ENCODE measurements at regions not wholly inside any gene's neighbourhood (a gene's known extent, or its start where the extent isn't known, plus 50 kb on each side); places are given as distances from the start of the nearest gene placed in this dataset.

GRCh38 chrX:150038315-150038714, 100.0 kb upstream of the EOLA2 start:
- Histone ChIP-seq H2BK12ac (ENCODE audit: low read length in 2 of 2) (no peak overlapping the region), H3K9ac (ENCODE audit: low read length) (no peak overlapping the region), H3K4me2 (ENCODE audit: low read length, poor library complexity, severe bottlenecking) (no peak overlapping the region), H3K14ac (ENCODE audit: low read length in 2 of 2) (no peak overlapping the region), H2BK15ac (ENCODE audit: low read depth, poor library complexity, severe bottlenecking) (no peak overlapping the region), H4K91ac (ENCODE audit: low read length) (no peak overlapping the region), H2BK120ac (ENCODE audit: low read depth, low read length) (no peak overlapping the region), H3K36me3 (ENCODE audit: control insufficient read depth in 1 of 2, insufficient read depth in 2 of 2, low read depth in 1 of 2, low read length in 2 of 2) (no peaks in the 10 kb centered on the region), H3K79me1 (replicated peaks; ENCODE audit: low read length, poor library complexity, severe bottlenecking) (no peaks in the 10 kb centered on the region), H3K4me1 (ENCODE audit: control insufficient read depth, insufficient read depth, low read depth, low read length) (no peaks in the 10 kb centered on the region), H4K8ac (ENCODE audit: low read length) (no peak overlapping the region), H3K27ac (ENCODE audit: low read length, poor library complexity, severe bottlenecking) (peak overlapping the region; percentile 69), H3K4me3 (ENCODE audit: insufficient read depth in 1 of 2, low read depth in 1 of 2, low read length in 2 of 2) (no peak overlapping the region), H3K9me3 (ENCODE audit: control insufficient read depth, low read length) (peaks cover 20% of the 10 kb centered on the region), H2AFZ (ENCODE audit: low read depth, low read length) (no peak overlapping the region), H2AK5ac (ENCODE audit: low read length, severe bottlenecking) (no peak overlapping the region), H2BK5ac (ENCODE audit: low read depth, low read length, poor library complexity, severe bottlenecking) (no peak overlapping the region), H3K4ac (ENCODE audit: low read depth in 1 of 2, low read length in 2 of 2) (no peak overlapping the region), H3K23ac (ENCODE audit: low read length in 2 of 2) (no peak overlapping the region), H3K18ac (ENCODE audit: low read depth in 1 of 2, low read length in 2 of 2) (peak overlapping the region in 1 of 2 experiments; percentile 12), H3K27me3 (ENCODE audit: control insufficient read depth in 1 of 2, insufficient read depth in 1 of 2, low read length in 2 of 2) (no peaks in the 10 kb centered on the region)
- DNase-seq, result peak; percentile 23
- 29% methylated on average over 2 of the region's 3 CpGs for WGBS

- DNase-seq, result peak; percentile 39
- H3K4ac ChIP-seq (ENCODE audit: low read depth in 1 of 2, low read length in 2 of 2), result no peak overlapping the region
- no peak overlapping the region for H2AK5ac ChIP-seq (ENCODE audit: low read length, severe bottlenecking)
- no peak overlapping the region for H2BK15ac ChIP-seq (ENCODE audit: low read depth, poor library complexity, severe bottlenecking)
- H2BK12ac ChIP-seq (ENCODE audit: low read length in 2 of 2), result no peak overlapping the region
- no peaks in the 10 kb centered on the region for H3K4me1 ChIP-seq (ENCODE audit: control insufficient read depth, insufficient read depth, low read depth, low read length)
- 0% methylated on average over 1 of the region's 1 CpG for WGBS
- H2AFZ ChIP-seq (ENCODE audit: low read depth, low read length), result no peak overlapping the region
- no peak overlapping the region for H4K8ac ChIP-seq (ENCODE audit: low read length)
- no peak overlapping the region for H3K14ac ChIP-seq (ENCODE audit: low read length in 2 of 2)
- no peak overlapping the region for H3K18ac ChIP-seq (ENCODE audit: low read depth in 1 of 2, low read length in 2 of 2)
- H3K23ac ChIP-seq (ENCODE audit: low read length in 2 of 2), result no peak overlapping the region
- no peaks in the 10 kb centered on the region for H3K36me3 ChIP-seq (ENCODE audit: control insufficient read depth in 1 of 2, insufficient read depth in 2 of 2, low read depth in 1 of 2, low read length in 2 of 2)
- no peaks in the 10 kb centered on the region for H3K79me1 ChIP-seq (replicated peaks; ENCODE audit: low read length, poor library complexity, severe bottlenecking)
- H2BK120ac ChIP-seq (ENCODE audit: low read depth, low read length), result no peak overlapping the region
- H2BK5ac ChIP-seq (ENCODE audit: low read depth, low read length, poor library complexity, severe bottlenecking), result no peak overlapping the region
- no peak overlapping the region for H4K91ac ChIP-seq (ENCODE audit: low read length)
- no peak overlapping the region for H3K4me3 ChIP-seq (ENCODE audit: insufficient read depth in 1 of 2, low read depth in 1 of 2, low read length in 2 of 2)
- H3K4me2 ChIP-seq (ENCODE audit: low read length, poor library complexity, severe bottlenecking), result no peak overlapping the region
- H3K27ac ChIP-seq (ENCODE audit: low read length, poor library complexity, severe bottlenecking), result no peak overlapping the region
- peaks cover 17% of the 10 kb centered on the region for H3K9me3 ChIP-seq (ENCODE audit: control insufficient read depth, low read length)
- H3K9ac ChIP-seq (ENCODE audit: low read length), result no peak overlapping the region
- H3K27me3 ChIP-seq (ENCODE audit: control insufficient read depth in 1 of 2, insufficient read depth in 1 of 2, low read length in 2 of 2), result no peaks in the 10 kb centered on the region
Observed at GRCh38 chrX:150038986-150039599, 100.8 kb upstream of the EOLA2 start.

DNA sequence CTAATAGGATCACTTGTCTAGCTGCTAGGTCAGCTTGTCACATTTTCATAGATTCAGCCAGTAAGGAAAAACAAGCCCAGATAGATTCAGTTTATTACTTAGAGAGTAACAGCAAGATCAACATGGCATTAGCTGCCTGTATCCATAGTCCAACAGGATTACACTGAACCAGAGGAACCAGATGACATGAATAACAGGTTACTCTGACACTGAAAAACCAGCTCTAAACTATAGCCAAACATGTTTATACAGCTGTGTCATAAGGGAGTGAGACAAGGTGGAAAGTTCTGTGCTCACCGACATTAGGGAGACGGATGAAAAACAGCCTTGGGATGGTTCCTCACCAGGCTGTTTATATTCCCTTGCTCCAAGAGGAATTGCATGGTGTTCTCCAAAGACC, 102.9 kb upstream of the EOLA2 start:
- H3K4me2 ChIP-seq (ENCODE audit: low read length, poor library complexity, severe bottlenecking), result no peak overlapping the region
- H2BK120ac ChIP-seq (ENCODE audit: low read depth, low read length), result no peak overlapping the region
- H3K18ac ChIP-seq (ENCODE audit: low read depth in 1 of 2, low read length in 2 of 2), result no peak overlapping the region
- no peak overlapping the region for H3K4me3 ChIP-seq (ENCODE audit: insufficient read depth in 1 of 2, low read depth in 1 of 2, low read length in 2 of 2)
- H3K9me3 ChIP-seq (ENCODE audit: control insufficient read depth, low read length), result peaks cover 6% of the 10 kb centered on the region
- H3K4me1 ChIP-seq (ENCODE audit: control insufficient read depth, insufficient read depth, low read depth, low read length), result no peaks in the 10 kb centered on the region
- no peak overlapping the region for H2BK15ac ChIP-seq (ENCODE audit: low read depth, poor library complexity, severe bottlenecking)
- H2AK5ac ChIP-seq (ENCODE audit: low read length, severe bottlenecking), result no peak overlapping the region
- no peak overlapping the region for H3K23ac ChIP-seq (ENCODE audit: low read length in 2 of 2)
- no peak overlapping the region for H3K4ac ChIP-seq (ENCODE audit: low read depth in 1 of 2, low read length in 2 of 2)
- no peak overlapping the region for H2BK5ac ChIP-seq (ENCODE audit: low read depth, low read length, poor library complexity, severe bottlenecking)
- H3K14ac ChIP-seq (ENCODE audit: low read length in 2 of 2), result no peak overlapping the region
- H3K27ac ChIP-seq (ENCODE audit: low read length, poor library complexity, severe bottlenecking), result no peak overlapping the region
- peaks cover 0 to 3% of the 10 kb centered on the region in 2 experiments for H3K27me3 ChIP-seq (ENCODE audit: control insufficient read depth in 1 of 2, insufficient read depth in 1 of 2, low read length in 2 of 2)
- no peak overlapping the region for H2AFZ ChIP-seq (ENCODE audit: low read depth, low read length)
- no peak overlapping the region for H4K91ac ChIP-seq (ENCODE audit: low read length)
- no peaks in the 10 kb centered on the region for H3K36me3 ChIP-seq (ENCODE audit: control insufficient read depth in 1 of 2, insufficient read depth in 2 of 2, low read depth in 1 of 2, low read length in 2 of 2)
- no peak overlapping the region for H2BK12ac ChIP-seq (ENCODE audit: low read length in 2 of 2)
- H3K79me1 ChIP-seq (replicated peaks; ENCODE audit: low read length, poor library complexity, severe bottlenecking), result no peaks in the 10 kb centered on the region
- no peak for DNase-seq
- H3K9ac ChIP-seq (ENCODE audit: low read length), result no peak overlapping the region
- H4K8ac ChIP-seq (ENCODE audit: low read length), result no peak overlapping the region
- WGBS, result 60% methylated on average over 2 of the region's 2 CpGs

- no peak overlapping the region for H3K14ac ChIP-seq (ENCODE audit: low read length in 2 of 2)
Observed at GRCh38 chrX:150044556-150044955, 106.3 kb upstream of the EOLA2 start.

More at GRCh38 chrX:150044556-150044955, 106.3 kb upstream of the EOLA2 start:
- Histone ChIP-seq H2AFZ (ENCODE audit: low read depth, low read length) (no peak overlapping the region), H3K23ac (ENCODE audit: low read length in 2 of 2) (no peak overlapping the region), H3K4me3 (ENCODE audit: insufficient read depth in 1 of 2, low read depth in 1 of 2, low read length in 2 of 2) (no peak overlapping the region), H2BK120ac (ENCODE audit: low read depth, low read length) (no peak overlapping the region), H2BK15ac (ENCODE audit: low read depth, poor library complexity, severe bottlenecking) (no peak overlapping the region), H3K79me1 (replicated peaks; ENCODE audit: low read length, poor library complexity, severe bottlenecking) (no peaks in the 10 kb centered on the region), H3K18ac (ENCODE audit: low read depth in 1 of 2, low read length in 2 of 2) (no peak overlapping the region), H3K4ac (ENCODE audit: low read depth in 1 of 2, low read length in 2 of 2) (no peak overlapping the region), H2AK5ac (ENCODE audit: low read length, severe bottlenecking) (no peak overlapping the region), H3K4me1 (ENCODE audit: control insufficient read depth, insufficient read depth, low read depth, low read length) (no peaks in the 10 kb centered on the region), H3K27me3 (ENCODE audit: control insufficient read depth in 1 of 2, insufficient read depth in 1 of 2, low read length in 2 of 2) (peaks cover 0 to 3% of the 10 kb centered on the region in 2 experiments), H3K4me2 (ENCODE audit: low read length, poor library complexity, severe bottlenecking) (no peak overlapping the region), H3K27ac (ENCODE audit: low read length, poor library complexity, severe bottlenecking) (no peak overlapping the region), H4K8ac (ENCODE audit: low read length) (no peak overlapping the region), H3K36me3 (ENCODE audit: control insufficient read depth in 1 of 2, insufficient read depth in 2 of 2, low read depth in 1 of 2, low read length in 2 of 2) (no peaks in the 10 kb centered on the region), H2BK12ac (ENCODE audit: low read length in 2 of 2) (no peak overlapping the region), H3K9me3 (ENCODE audit: control insufficient read depth, low read length) (peaks cover 6% of the 10 kb centered on the region), H4K91ac (ENCODE audit: low read length) (no peak overlapping the region), H2BK5ac (ENCODE audit: low read depth, low read length, poor library complexity, severe bottlenecking) (no peak overlapping the region), H3K9ac (ENCODE audit: low read length) (no peak overlapping the region)
- peak; percentile 36 for DNase-seq
- 0% methylated on average over 1 of the region's 2 CpGs for WGBS
